Erythroblast (primary cell): ENCODE measurements at regions not wholly inside any gene's neighbourhood (a gene's known extent, or its start where the extent isn't known, plus 50 kb on each side); places are given as distances from the start of the nearest gene placed in this dataset.

Experiments
- GATA1 ChIP-seq: IDR thresholded peaks from 2 replicates; pipeline ENCODE4 v1.6.1; 2011; ENCODE audit warnings: low read depth, mild to moderate bottlenecking, control low read depth, low read length, moderate library complexity
- POLR2A ChIP-seq: IDR thresholded peaks from 2 replicates; pipeline ENCODE4 v1.6.1; 2011; ENCODE audit warnings: mild to moderate bottlenecking, low read length

DNA sequence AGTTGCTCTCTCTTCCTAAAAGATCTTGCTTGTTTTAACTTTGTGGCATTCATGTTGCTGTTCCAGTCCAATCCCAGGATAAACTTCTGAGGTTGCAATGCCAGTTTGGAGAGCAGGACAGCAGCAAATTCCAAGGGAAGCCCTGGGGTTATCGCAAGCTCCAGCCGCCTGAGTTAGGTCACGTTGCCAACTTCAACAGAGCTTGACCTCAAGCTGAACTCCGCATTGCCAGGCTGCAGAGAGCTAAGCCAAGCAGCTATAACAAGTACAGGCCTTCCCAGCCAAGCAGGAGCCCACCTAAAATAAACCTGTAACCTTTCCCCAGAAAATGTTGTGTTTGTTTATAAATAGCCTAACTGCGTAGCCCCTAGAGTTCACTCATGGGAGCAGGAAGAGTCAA lies 138.9 kb upstream of the LYZL1 start:
- TF ChIP-seq POLR2A, result no peak
- TF ChIP-seq GATA1, result no peak
